Large intestine (tissue), 3 donors: ENCODE measurements at regions not wholly inside any gene's neighbourhood (a gene's known extent, or its start where the extent isn't known, plus 50 kb on each side); places are given as distances from the start of the nearest gene placed in this dataset.
A peak's percentile ranks its signal among the peaks of the same experiment; 100 is the strongest.

Source experiments
- DNase-seq, 2 donors: peaks; one replicate each; pipeline versions ENCODE4 v3.0.0 to v3.0.0-alpha.2; 2013
- H3K27ac ChIP-seq: one replicate; pipeline ENCODE4 v1.5.1; 2013; ENCODE audit warnings: low read length
- H3K27me3 ChIP-seq: 2 replicates; pipeline ENCODE4 v1.6.1; 2013; ENCODE audit warnings: low read length; ENCODE audit not compliant: control insufficient read depth, insufficient read depth
- H3K36me3 ChIP-seq: 2 replicates; pipeline ENCODE4 v1.6.1; 2013; ENCODE audit warnings: low read length; ENCODE audit not compliant: control insufficient read depth, insufficient read depth
- H3K4me1 ChIP-seq: one replicate; pipeline ENCODE4 v1.6.1; 2013; ENCODE audit warnings: low read length; ENCODE audit not compliant: control insufficient read depth, insufficient read depth
- H3K4me3 ChIP-seq: one replicate; pipeline ENCODE4 v1.5.1; 2013; ENCODE audit warnings: low read length
- H3K9me3 ChIP-seq: one replicate; pipeline ENCODE4 v1.6.1; 2013; ENCODE audit warnings: mild to moderate bottlenecking, low read depth, low read length, moderate library complexity; ENCODE audit not compliant: control insufficient read depth
- WGBS: methylation state at CpG from one replicate; pipeline ENCODE4 v1.1.5; 2013; ENCODE audit warnings: low lambda C conversion rate; ENCODE audit not compliant: insufficient coverage; 5-methylcytosine and 5-hydroxymethylcytosine counted together

DNA sequence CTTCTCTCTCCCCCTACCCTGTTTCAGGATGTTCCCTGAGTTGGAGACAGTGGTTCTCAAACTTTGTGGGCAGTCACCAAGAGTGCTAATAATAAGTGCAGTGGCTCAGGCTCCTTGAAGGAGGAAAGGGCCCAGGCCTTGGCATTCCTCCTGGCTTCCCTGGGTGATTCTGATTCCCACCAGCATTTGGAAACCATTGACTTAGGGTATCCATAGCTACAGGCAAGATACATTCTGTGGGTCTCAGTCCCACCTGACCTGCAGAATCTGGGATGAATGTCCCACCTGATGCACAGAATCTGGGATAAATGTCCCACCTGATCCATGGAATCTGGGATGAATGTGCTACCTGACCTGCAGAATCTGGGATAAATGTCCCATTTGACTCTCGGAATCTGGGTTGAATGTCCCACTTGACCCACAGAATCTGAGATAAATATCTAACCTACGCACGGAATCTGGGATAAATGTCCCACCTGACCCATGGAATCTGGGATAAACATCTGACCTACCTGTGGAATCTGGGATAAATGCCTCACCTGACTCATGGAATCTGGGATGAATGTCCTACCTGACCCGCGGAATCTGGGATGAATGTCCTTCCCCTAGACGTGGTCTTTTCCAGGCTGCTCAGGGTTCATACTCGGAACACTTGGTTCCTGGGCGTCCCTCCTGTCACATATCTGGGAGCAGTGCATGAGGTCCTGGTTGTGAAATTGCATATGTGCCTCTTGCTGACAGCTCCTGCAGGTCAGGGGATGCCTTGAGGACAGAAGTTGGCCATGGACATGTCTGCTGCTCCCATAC is 136.7 kb upstream of the HS3ST2 start:
- no peak for DNase-seq
- Histone ChIP-seq H3K27ac (no peak overlapping the region), H3K27me3 (peaks cover 19% of the 10 kb centered on the region), H3K36me3 (no peaks in the 10 kb centered on the region), H3K4me1 (no peaks in the 10 kb centered on the region), H3K4me3 (no peak overlapping the region), H3K9me3 (no peaks in the 10 kb centered on the region)
- WGBS: no CpG with 5 or more reads among the region's 8 CpGs

- peaks cover 18% of the 10 kb centered on the region for H3K27me3 ChIP-seq
- H3K4me1 ChIP-seq: no peaks in the 10 kb centered on the region
- 80% methylated on average over 1 of the region's 2 CpGs for WGBS
- no peaks in the 10 kb centered on the region for H3K9me3 ChIP-seq
- DNase-seq: no peak
- H3K36me3 ChIP-seq: no peaks in the 10 kb centered on the region
- no peak overlapping the region for H3K27ac ChIP-seq
- H3K4me3 ChIP-seq: no peak overlapping the region
Measured at GRCh38 chr16:22678311-22678710, 135.7 kb upstream of the HS3ST2 start.

GRCh38 chr16:22681554-22682291 is 132.2 kb upstream of the HS3ST2 start:
- Histone ChIP-seq H3K4me1 (no peaks in the 10 kb centered on the region), H3K27ac (no peak overlapping the region), H3K4me3 (no peak overlapping the region), H3K27me3 (peaks cover 15% of the 10 kb centered on the region), H3K36me3 (no peaks in the 10 kb centered on the region), H3K9me3 (no peaks in the 10 kb centered on the region)
- WGBS: no CpG with 5 or more reads among the region's 17 CpGs
- DNase-seq: no peak

GRCh38 chr16:22683258-22683657 is 130.7 kb upstream of the HS3ST2 start:
- Histone ChIP-seq H3K4me3 (no peak overlapping the region), H3K9me3 (no peaks in the 10 kb centered on the region), H3K4me1 (no peaks in the 10 kb centered on the region), H3K27ac (no peak overlapping the region), H3K36me3 (no peaks in the 10 kb centered on the region), H3K27me3 (peaks cover 13% of the 10 kb centered on the region)
- 100% methylated on average over 2 of the region's 4 CpGs for WGBS
- no peak for DNase-seq

DNA sequence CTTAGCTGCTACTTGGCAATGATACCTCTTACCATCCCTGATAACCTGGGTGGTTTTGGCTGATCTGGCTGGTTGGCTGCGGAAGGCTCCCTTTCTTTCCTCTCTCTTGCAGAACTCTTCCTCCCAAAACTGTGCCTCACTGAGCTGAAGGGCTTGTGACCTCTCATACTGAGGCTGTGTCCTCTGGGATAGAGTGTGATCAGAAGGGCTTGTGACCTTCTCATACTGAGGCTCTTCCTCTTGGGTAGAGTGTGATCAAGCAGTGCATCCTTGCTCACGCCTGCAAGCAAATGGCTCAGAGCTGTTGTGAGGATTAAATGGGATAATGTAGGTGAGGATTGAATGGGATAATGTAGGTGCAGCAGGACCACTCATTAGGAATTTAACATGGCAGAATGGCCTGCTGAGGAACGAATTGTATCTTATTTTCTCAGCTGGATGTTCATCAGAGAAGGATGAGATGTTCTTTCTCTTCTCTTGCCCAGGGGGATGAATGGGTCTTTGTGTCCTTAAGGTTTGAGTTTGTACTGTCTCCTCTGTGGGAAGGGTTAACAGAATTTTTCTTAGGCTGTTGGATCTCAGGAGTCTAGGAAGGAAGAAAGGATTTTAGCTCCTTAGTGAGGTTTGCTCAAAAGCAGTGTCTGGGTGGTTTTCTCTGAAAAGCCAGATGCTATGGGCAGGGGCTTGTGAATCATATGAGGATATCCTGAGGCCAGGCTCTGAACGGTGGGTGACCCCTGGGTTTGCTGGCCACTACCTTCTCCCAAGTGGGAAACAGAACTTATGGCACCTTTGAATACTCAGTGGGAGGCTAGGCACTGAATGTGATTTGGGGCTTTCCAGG is 130.0 kb upstream of the HS3ST2 start:
- no peak for DNase-seq
- Histone ChIP-seq H3K27ac (no peak overlapping the region), H3K4me1 (no peaks in the 10 kb centered on the region), H3K36me3 (no peaks in the 10 kb centered on the region), H3K27me3 (peaks cover 13% of the 10 kb centered on the region), H3K9me3 (no peaks in the 10 kb centered on the region), H3K4me3 (no peak overlapping the region)
- no CpG with 5 or more reads among the region's 4 CpGs for WGBS

DNA sequence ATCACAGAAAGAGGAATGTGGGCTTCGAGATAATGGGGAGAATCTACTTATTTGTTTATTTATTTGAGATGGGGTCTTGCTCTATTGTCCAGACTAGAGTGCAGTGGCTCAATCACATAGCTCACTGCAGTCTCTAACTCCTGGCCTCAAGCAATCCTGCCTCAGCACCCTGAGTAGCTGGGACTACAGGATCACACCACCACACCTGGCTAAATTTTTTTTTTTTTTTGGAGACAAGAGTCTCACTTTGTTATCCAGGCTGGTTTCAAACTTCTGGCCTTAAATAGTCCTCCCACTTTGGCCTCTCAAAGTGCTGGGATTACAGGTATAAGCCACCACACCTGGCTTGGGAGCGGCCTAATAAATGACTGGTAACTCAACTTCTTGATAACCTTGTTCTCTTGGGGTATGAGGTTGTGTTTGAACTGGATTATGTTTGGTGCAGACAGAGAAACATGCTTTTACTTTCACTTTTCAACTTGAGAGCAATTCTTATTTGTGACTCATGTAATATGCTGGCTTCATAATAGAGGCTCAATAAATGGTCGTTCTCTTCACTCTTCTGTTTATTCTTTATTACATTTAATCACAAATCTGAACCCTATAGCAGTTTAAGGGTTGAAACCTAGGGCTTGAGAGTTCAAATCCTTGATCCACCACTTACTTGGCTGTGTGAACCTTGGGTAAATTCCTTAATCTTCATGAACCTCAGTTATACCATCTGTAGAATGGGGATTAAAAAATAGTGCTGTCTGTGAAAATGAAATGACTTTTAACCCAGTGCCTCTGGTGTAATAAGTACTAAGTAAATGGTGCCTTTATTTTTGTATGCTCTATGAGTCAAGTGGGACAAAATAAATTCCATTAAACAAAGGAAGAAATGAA is 129.1 kb upstream of the HS3ST2 start:
- WGBS: 50% methylated on average over 1 of the region's 3 CpGs
- Histone ChIP-seq H3K9me3 (no peaks in the 10 kb centered on the region), H3K27me3 (peaks cover 7% of the 10 kb centered on the region), H3K36me3 (no peaks in the 10 kb centered on the region), H3K4me1 (no peaks in the 10 kb centered on the region), H3K27ac (no peak overlapping the region), H3K4me3 (no peak overlapping the region)
- DNase-seq: peak in 1 of 2 donors; percentile 14

GRCh38 chr16:22685459-22685830 is 128.5 kb upstream of the HS3ST2 start:
- H3K4me3 ChIP-seq: no peak overlapping the region
- DNase-seq: no peak
- no CpG with 5 or more reads among the region's 3 CpGs for WGBS
- no peaks in the 10 kb centered on the region for H3K36me3 ChIP-seq
- peaks cover 3% of the 10 kb centered on the region for H3K27me3 ChIP-seq
- H3K27ac ChIP-seq: no peak overlapping the region
- no peaks in the 10 kb centered on the region for H3K9me3 ChIP-seq
- H3K4me1 ChIP-seq: no peaks in the 10 kb centered on the region

GRCh38 chr16:22687031-22687530 is 126.9 kb upstream of the HS3ST2 start:
- no peaks in the 10 kb centered on the region for H3K36me3 ChIP-seq
- no peak for DNase-seq
- H3K27ac ChIP-seq: no peak overlapping the region
- no peaks in the 10 kb centered on the region for H3K9me3 ChIP-seq
- 70% methylated on average over 2 of the region's 2 CpGs for WGBS
- no peak overlapping the region for H3K4me3 ChIP-seq
- peaks cover 8% of the 10 kb centered on the region for H3K27me3 ChIP-seq
- H3K4me1 ChIP-seq: no peaks in the 10 kb centered on the region

DNA sequence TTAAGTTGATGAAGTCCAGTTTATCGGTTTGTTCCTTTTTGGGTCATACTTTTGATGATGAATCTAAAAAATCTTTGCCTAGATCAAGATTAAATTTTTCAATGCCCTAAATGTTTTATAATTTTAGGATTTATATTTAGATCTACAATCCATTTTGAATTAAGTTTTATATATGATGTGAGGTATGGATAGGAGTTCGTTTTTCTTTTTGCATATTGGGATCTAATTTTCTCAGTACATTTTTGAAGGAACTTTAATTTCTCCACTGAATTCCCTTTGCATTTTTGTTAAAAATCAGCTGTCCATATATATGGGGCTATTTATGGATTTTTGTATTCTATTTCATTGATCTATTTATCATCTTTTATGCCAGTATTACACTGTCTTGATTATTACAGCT is 125.5 kb upstream of the HS3ST2 start:
- H3K36me3 ChIP-seq: no peaks in the 10 kb centered on the region
- no peaks in the 10 kb centered on the region for H3K9me3 ChIP-seq
- H3K4me1 ChIP-seq: no peaks in the 10 kb centered on the region
- H3K4me3 ChIP-seq: no peak overlapping the region
- 94% methylated on average over 2 of the region's 2 CpGs for WGBS
- H3K27ac ChIP-seq: no peak overlapping the region
- H3K27me3 ChIP-seq: peaks cover 16% of the 10 kb centered on the region
- DNase-seq: no peak
